HEK293 (cell line): ENCODE measurements at regions not wholly inside any gene's neighbourhood (a gene's known extent, or its start where the extent isn't known, plus 50 kb on each side); places are given as distances from the start of the nearest gene placed in this dataset.

ENCODE experiments used
- CTCF ChIA-PET: fragments of 350-600 bp; formaldehyde crosslinking; extraction: SDS; loops from one replicate; lab custom pipeline; 2021; ENCODE audit warnings: antibody characterized with exemption; lab: Yijun Ruan, JAX
- POLR2A ChIA-PET: fragments of 300-600 bp; formaldehyde crosslinking; extraction: SDS; loops from one replicate; lab custom pipeline; 2020; ENCODE audit warnings: antibody characterized with exemption, inconsistent platforms; lab: Yijun Ruan, JAX
- H3K27ac ChIP-seq: fragments of 200-500 bp; sonication (Bioruptor generic); 2 replicates; pipeline ENCODE4 v1.5.1; 2014; ENCODE audit warnings: low read depth, low read length, control low read depth, inconsistent platforms; ENCODE audit errors: extremely low read depth
- H3K36me3 ChIP-seq, 2 experiments: fragments of 200-500 bp in 1 of 2; sonication (Bioruptor generic) in 1 of 2; 1 replicate in 1 of 2; 2 replicates in 1 of 2; pipeline ENCODE4 v1.5.1; 2014 to 2017; ENCODE audit warnings: inconsistent platforms in 2 of 2, low read length in 2 of 2; ENCODE audit not compliant: control insufficient read depth in 2 of 2, insufficient read depth in 1 of 2
- H3K4me1 ChIP-seq: fragments of 200-500 bp; sonication (Bioruptor generic); 2 replicates; pipeline ENCODE4 v1.5.1; 2014; ENCODE audit warnings: mild to moderate bottlenecking, low read length, inconsistent platforms; ENCODE audit not compliant: control insufficient read depth, insufficient read depth
- H3K4me3 ChIP-seq: 2 replicates; pipeline ENCODE4 v1.5.1; 2011; ENCODE audit warnings: low read depth, mild to moderate bottlenecking, control low read depth, low read length, moderate library complexity
- H3K9me3 ChIP-seq: fragments of 200-500 bp; sonication (Bioruptor generic); 2 replicates; pipeline ENCODE4 v1.5.1; 2014; ENCODE audit warnings: low read depth, low read length, inconsistent platforms; ENCODE audit not compliant: control insufficient read depth, insufficient read depth
- ATF2 ChIP-seq: fragments of 450-650 bp; formaldehyde crosslinking; IDR thresholded peaks from 2 replicates; pipeline ENCODE4 v1.5.1; 2016; ENCODE audit warnings: missing biosample characterization, missing genetic modification characterization, low read depth
- HIC1 ChIP-seq: fragments of 450-650 bp; formaldehyde crosslinking; IDR thresholded peaks from 2 replicates; pipeline ENCODE4 v1.5.1; 2016; ENCODE audit warnings: missing biosample characterization, missing genetic modification characterization
- INSM2 ChIP-seq: fragments of 450-650 bp; formaldehyde crosslinking; IDR thresholded peaks from 2 replicates; pipeline ENCODE4 v1.5.1; 2016; ENCODE audit warnings: missing biosample characterization, missing genetic modification characterization
- SCRT2 ChIP-seq: fragments of 450-650 bp; formaldehyde crosslinking; IDR thresholded peaks from 2 replicates; pipeline ENCODE4 v1.5.1; 2016; ENCODE audit warnings: missing biosample characterization, missing genetic modification characterization
- SETDB1 ChIP-seq: IDR thresholded peaks from one replicate; pipeline ENCODE4 v1.6.1; 2017; ENCODE audit warnings: mild to moderate bottlenecking, low read length, moderate library complexity, mixed read lengths; ENCODE audit not compliant: insufficient read length
- SP2 ChIP-seq: fragments of 450-650 bp; formaldehyde crosslinking; IDR thresholded peaks from 2 replicates; pipeline ENCODE4 v1.5.1; 2016; ENCODE audit warnings: missing biosample characterization, missing genetic modification characterization
- YY1 ChIP-seq: fragments of 450-650 bp; formaldehyde crosslinking; IDR thresholded peaks from 2 replicates; pipeline ENCODE4 v1.5.1; 2018; ENCODE audit warnings: missing biosample characterization, missing genetic modification characterization
- ZBTB21 ChIP-seq: fragments of 450-650 bp; formaldehyde crosslinking; IDR thresholded peaks from 2 replicates; pipeline ENCODE4 v1.5.1; 2017; ENCODE audit warnings: missing biosample characterization, missing genetic modification characterization
- ZBTB26 ChIP-seq: fragments of 450-650 bp; formaldehyde crosslinking; optimal IDR thresholded peaks from 2 replicates; pipeline ENCODE3; 2016; ENCODE audit warnings: missing biosample characterization, mild to moderate bottlenecking, missing genetic modification characterization
- ZBTB49 ChIP-seq: fragments of 450-650 bp; formaldehyde crosslinking; IDR thresholded peaks from 2 replicates; pipeline ENCODE4 v1.5.1; 2016; ENCODE audit warnings: missing biosample characterization, missing genetic modification characterization, low read depth
- ZBTB8A ChIP-seq: fragments of 450-650 bp; formaldehyde crosslinking; IDR thresholded peaks from 2 replicates; pipeline ENCODE4 v1.5.1; 2016; ENCODE audit warnings: missing biosample characterization, missing genetic modification characterization
- ZNF138 ChIP-seq: fragments of 450-650 bp; formaldehyde crosslinking; IDR thresholded peaks from 2 replicates; pipeline ENCODE4 v1.5.1; 2016; ENCODE audit warnings: missing biosample characterization, missing genetic modification characterization, borderline replicate concordance
- ZNF140 ChIP-seq: fragments of 450-650 bp; formaldehyde crosslinking; IDR thresholded peaks from 2 replicates; pipeline ENCODE4 v1.5.1; 2016; ENCODE audit warnings: missing biosample characterization, missing genetic modification characterization
- ZNF184 ChIP-seq: fragments of 450-650 bp; IDR thresholded peaks from 2 replicates; pipeline ENCODE4 v1.5.1; 2018; ENCODE audit warnings: missing biosample characterization, mild to moderate bottlenecking, missing genetic modification characterization
- ZNF211 ChIP-seq: fragments of 450-650 bp; formaldehyde crosslinking; IDR thresholded peaks from 2 replicates; pipeline ENCODE4 v1.5.1; 2016; ENCODE audit warnings: low read depth, missing biosample characterization, missing genetic modification characterization
- ZNF391 ChIP-seq: fragments of 450-650 bp; formaldehyde crosslinking; IDR thresholded peaks from 2 replicates; pipeline ENCODE4 v1.5.1; 2016; ENCODE audit warnings: low read depth, missing biosample characterization, missing genetic modification characterization, borderline replicate concordance
- ZNF518A ChIP-seq: fragments of 450-650 bp; formaldehyde crosslinking; conservative IDR thresholded peaks from 2 replicates; pipeline ENCODE4 v1.5.1; 2016; ENCODE audit warnings: low read depth, missing biosample characterization, missing genetic modification characterization
- ZNF707 ChIP-seq: fragments of 450-650 bp; formaldehyde crosslinking; IDR thresholded peaks from 2 replicates; pipeline ENCODE4 v1.5.1; 2016; ENCODE audit warnings: missing biosample characterization, missing genetic modification characterization
- TF ChIP-seq, protein P1 (sequence below): fragments of 450-650 bp; formaldehyde crosslinking; IDR thresholded peaks from 2 replicates; pipeline ENCODE4 v1.5.1; 2016; ENCODE audit warnings: missing biosample characterization, missing genetic modification characterization, borderline replicate concordance
- TF ChIP-seq, protein P2 (sequence below): fragments of 450-650 bp; formaldehyde crosslinking; IDR thresholded peaks from 2 replicates; pipeline ENCODE4 v1.5.1; 2016; ENCODE audit warnings: missing biosample characterization, missing genetic modification characterization

- POLR2A ChIA-PET = no interaction called here
- CTCF ChIA-PET = no interaction called here
These were observed 117.5 kb upstream of the FSTL4 start for GRCh38 chr5:133729800-133730199.

More at GRCh38 chr5:133729800-133730199, 117.5 kb upstream of the FSTL4 start:
- Histone ChIP-seq H3K27ac (no peak overlapping the region), H3K4me3 (no peak overlapping the region), H3K9me3 (no peaks in the 10 kb centered on the region; the same call in 1 of the 2 replicates), H3K4me1 (no peaks in the 10 kb centered on the region), H3K36me3 (no peaks in the 10 kb centered on the region)
- TF ChIP-seq ZNF707 (tag by site-specific recombination) (no peak), ZNF211 (tag by site-specific recombination) (no peak), ZNF518A (tag by site-specific recombination) (no peak), SP2 (no peak), YY1 (tag by site-specific recombination) (no peak), SCRT2 (tag by site-specific recombination) (no peak), ZBTB8A (tag by site-specific recombination) (no peak), ATF2 (tag by site-specific recombination) (no peak), INSM2 (no peak), ZNF184 (tag by site-specific recombination) (no peak), ZNF140 (tag by site-specific recombination) (no peak), ZBTB49 (tag by site-specific recombination) (no peak), SETDB1 (no peak), HIC1 (no peak), ZNF391 (no peak), ZBTB21 (tag by site-specific recombination) (no peak), ZNF138 (tag by site-specific recombination) (no peak), ZBTB26 (no peak)
- TF ChIP-seq, protein P1, sequence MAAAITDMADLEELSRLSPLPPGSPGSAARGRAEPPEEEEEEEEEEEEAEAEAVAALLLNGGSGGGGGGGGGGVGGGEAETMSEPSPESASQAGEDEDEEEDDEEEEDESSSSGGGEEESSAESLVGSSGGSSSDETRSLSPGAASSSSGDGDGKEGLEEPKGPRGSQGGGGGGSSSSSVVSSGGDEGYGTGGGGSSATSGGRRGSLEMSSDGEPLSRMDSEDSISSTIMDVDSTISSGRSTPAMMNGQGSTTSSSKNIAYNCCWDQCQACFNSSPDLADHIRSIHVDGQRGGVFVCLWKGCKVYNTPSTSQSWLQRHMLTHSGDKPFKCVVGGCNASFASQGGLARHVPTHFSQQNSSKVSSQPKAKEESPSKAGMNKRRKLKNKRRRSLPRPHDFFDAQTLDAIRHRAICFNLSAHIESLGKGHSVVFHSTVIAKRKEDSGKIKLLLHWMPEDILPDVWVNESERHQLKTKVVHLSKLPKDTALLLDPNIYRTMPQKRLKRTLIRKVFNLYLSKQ = no peak
- TF ChIP-seq, protein P2, sequence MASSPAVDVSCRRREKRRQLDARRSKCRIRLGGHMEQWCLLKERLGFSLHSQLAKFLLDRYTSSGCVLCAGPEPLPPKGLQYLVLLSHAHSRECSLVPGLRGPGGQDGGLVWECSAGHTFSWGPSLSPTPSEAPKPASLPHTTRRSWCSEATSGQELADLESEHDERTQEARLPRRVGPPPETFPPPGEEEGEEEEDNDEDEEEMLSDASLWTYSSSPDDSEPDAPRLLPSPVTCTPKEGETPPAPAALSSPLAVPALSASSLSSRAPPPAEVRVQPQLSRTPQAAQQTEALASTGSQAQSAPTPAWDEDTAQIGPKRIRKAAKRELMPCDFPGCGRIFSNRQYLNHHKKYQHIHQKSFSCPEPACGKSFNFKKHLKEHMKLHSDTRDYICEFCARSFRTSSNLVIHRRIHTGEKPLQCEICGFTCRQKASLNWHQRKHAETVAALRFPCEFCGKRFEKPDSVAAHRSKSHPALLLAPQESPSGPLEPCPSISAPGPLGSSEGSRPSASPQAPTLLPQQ = no peak
